CD1c-positive myeloid dendritic cell (primary cell): ENCODE measurements at regions not wholly inside any gene's neighbourhood (a gene's known extent, or its start where the extent isn't known, plus 50 kb on each side); places are given as distances from the start of the nearest gene placed in this dataset.
"Not testable (repeated sequence)": the region's sequence is repeated elsewhere in the genome, so short reads cannot be mapped to it uniquely, and the experiment has no call there.

Experiments used
- DNase-seq: peaks from one replicate; pipeline ENCODE4 v3.0.0-alpha.2; 2016; ENCODE audit errors: extremely low spot score

DNA sequence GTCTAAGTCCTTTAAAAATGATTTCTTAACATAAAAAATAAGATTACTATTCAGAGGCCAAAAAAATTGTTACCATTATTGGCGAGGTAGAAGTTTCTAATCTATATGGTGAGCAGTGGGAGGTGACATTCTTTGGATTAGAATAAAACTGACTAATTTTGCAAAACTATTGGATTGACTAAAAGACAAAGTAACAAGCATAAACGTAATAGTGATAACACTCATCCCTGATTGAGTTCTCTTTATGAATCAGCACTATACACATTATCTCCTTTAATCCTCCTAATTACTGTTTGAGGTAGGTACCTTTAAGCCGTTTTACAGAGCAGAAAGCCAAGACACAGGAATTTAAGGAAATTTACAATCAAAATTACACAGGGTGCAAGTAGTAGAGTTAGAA lies 139.2 kb upstream of the NRP1 start:
- no peak for DNase-seq

- not testable (repeated sequence) for DNase-seq
Measured at GRCh38 chr10:33468006-33468405, 133.5 kb upstream of the NRP1 start.

GRCh38 chr10:33465747-33466146 lies 131.3 kb upstream of the NRP1 start:
- no peak for DNase-seq

- DNase-seq: no peak
Measured at GRCh38 chr10:33463011-33463410, 128.5 kb upstream of the NRP1 start.

- no peak for DNase-seq
Measured at GRCh38 chr10:33461295-33461640, 126.8 kb upstream of the NRP1 start.

GRCh38 chr10:33460505-33461294 lies 126.2 kb upstream of the NRP1 start:
- no peak for DNase-seq

GRCh38 chr10:33459602-33460001 lies 125.1 kb upstream of the NRP1 start:
- no peak for DNase-seq

DNA sequence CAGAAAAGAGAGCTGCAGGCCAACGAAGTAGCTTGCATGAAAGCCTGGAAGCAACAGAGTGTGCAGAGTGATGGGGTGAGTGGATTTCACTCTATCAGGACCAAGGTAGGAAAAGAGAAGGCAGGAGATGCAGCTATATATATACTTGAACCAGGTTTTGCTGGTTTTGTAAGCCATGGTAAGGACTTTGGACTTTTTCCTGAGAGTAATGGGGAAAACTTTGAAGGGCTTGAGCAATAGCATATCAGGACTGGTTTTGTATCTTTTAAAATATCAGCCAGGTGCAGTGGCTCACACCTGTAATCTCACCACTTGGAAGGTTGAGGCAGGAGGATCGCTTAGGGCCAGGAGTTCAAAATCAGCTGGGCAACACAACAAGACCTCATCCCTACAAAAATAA lies 120.6 kb upstream of the NRP1 start:
- no peak for DNase-seq

DNA sequence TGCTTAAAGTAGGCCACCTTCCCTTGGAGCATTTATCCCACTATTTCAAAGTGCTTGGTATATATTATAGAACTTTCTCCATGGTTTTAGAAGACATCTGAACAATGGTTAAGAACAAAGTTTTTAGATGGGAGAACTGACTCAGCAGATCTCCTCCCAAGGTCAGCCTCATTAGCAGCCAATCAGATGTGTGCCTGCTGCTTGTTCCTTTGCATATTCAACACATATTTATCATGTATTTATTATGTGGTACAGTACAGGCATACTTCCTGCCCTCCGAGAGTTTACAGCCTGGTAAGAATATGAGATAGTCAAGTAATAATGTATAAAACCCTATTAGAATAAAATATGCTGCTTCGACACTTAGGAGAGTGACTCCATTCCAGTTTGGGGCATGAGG lies 120.1 kb upstream of the NRP1 start:
- DNase-seq: no peak

DNA sequence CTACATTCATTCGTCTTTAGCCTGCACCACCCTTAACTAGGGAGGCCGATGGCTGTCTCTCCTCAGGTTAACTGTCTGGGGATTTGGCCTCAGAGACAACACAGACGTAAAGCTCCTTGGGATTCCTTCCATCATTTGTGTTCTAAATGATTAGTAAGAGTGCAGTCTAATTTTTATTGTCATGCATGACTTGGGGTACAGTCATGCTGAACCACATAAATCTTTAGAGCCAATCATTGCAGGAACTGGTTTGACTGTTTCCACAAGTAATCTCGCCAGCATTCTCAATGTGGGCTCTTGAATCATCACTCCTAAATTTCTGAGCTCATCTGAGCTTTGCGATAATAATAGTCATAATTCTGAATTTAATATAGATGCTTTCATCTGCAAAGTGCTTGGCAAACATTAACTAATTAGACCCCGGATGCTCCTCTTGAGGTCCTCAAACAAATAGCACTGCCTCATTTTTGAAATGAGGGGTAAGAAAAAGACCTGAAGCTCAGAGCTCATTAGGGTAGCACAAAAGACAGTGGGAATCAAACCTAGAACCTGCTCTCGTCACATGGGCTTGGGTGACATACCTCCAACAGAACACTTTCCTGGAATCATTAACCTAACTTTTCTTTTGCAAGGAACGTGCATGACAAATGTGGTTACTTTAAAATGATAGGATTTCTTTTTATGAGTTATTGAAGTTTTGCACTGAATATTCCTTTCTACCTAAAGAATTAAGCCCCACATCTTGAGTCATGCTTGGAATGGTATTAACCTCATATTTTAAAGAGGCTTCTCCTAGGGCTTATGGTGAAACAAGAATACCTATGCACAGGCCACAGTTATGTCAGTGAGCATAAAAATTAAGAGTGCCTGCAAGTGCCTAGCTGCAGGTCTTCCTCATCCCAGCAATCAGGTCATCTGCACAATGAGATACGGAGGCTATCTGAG lies 118.9 kb upstream of the NRP1 start:
- DNase-seq: no peak

- DNase-seq: no peak
Measured at GRCh38 chr10:33448421-33449140, 114.1 kb upstream of the NRP1 start.

GRCh38 chr10:33441561-33441960 lies 107.1 kb upstream of the NRP1 start:
- DNase-seq: peak; percentile 15

DNA sequence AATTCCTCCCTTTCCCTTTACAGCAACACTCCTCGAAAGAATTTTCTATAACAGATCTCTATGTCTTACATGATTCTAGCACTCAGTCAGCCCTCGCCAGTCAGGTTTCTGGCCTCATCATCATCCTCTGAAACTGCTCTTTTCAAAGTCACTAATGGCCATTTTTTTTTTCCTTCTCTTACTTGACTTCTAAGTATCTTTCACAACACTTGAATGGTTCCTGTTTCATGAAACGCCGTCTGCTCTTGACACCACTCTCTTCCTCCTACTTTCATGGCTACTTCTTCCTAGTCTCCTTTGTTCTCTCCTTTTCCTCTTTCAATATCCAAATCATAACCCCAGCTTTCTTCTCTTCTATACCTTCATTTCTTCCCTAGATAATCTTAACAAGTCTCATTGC lies 100.5 kb upstream of the NRP1 start:
- peak; percentile 68 for DNase-seq

DNA sequence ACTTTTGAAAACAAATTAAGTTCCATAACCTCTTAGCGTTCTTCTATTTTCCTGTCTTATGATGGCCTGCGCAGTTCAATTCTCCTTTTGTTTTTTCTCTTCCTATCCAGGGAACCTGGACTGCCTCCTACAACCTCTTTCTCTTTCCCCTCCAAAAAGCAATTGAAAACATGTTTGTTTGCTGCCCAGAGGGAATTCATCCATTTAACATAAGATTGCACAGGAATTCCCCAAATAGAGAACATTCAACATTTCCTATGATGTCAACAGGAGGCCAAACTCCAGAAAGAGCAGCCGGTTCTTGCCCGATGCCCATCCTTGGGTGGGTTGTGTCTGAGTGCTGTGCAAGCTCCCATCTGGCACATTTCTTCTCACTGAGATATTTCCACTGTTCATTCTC lies 94.2 kb upstream of the NRP1 start:
- no peak for DNase-seq

GRCh38 chr10:33423154-33423529 lies 88.7 kb upstream of the NRP1 start:
- no peak for DNase-seq

GRCh38 chr10:33422471-33423153 lies 88.1 kb upstream of the NRP1 start:
- no peak for DNase-seq

- DNase-seq: peak; percentile 13
Measured at GRCh38 chr10:33421789-33422462, 87.5 kb upstream of the NRP1 start.

DNA sequence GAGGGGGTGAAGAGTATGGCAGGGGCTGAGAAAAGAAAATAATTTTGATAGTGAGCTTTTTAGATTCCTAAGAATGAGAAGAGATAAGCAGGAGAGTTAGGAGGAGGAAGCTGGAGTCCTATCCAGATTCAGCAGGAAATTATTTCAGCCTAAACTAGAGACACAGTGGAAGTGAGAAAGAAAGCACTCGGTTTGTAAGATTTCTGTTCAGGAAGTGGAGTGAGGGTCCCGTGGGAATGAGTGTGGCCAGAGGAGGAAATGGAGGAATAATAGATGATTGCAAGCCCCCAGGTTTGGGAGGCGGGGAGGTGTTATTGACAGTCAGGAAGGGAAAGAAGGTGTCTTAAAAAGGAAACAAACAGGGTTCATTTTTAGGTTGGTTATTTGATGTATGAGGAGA lies 84.8 kb upstream of the NRP1 start:
- peak; percentile 18 for DNase-seq

DNA sequence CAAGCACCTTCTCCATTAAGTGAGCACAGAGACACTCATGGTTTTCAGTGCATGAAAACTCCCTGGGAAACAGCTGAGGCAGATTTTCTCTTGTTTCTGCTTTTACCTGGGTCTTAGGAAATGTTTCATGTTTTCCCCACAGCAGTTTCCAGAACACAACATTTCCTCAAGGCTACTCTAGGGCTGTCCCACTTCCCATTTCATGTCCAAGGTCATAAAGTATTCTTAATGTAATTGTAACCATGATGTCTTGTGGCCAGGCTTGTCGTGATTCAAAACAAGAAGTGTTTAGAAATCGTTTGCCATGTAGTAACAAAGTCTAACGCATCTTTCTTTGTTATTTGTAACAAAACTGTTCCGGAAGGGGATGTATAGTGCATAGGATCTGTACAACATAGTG lies 83.8 kb upstream of the NRP1 start:
- peak; percentile 60 for DNase-seq

DNA sequence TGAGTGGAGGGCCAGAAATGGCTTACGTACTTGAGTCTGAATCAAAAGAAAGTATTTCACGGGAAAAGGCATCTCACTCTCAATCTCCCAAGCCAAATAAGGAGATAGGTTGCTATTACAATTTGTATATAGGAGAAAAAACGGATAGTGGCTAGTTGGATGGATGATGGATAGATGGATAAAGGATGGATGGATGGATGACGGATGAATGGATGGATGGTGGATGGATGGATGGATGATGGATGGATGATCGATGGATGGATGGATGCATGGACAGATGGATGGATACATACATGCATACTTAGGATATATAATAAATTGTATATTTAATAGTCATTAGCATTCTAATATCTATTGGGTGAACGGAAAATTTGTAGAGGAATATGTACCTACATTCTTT lies 82.2 kb upstream of the NRP1 start:
- no peak for DNase-seq

DNA sequence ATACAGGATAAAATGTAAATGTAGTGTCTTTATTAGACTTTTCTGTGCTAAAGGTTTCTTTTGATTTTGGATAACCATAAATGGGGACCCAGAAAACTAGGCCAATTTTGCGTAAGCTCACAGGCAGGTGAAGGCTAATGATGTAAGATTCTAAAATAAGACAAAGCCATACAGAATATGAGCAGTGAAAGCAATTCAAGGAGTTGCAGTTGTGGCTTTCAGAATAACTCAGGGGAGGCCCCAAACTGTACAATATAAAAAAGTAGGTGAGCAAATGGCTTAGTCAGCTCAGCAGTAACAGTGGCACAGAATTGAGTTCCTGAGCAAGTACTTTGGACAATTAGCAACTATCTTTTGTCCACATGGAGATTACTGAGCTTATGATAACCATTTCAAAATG lies 81.7 kb upstream of the NRP1 start:
- DNase-seq: no peak
